Epidermal melanocyte (primary cell): ENCODE measurements at regions not wholly inside any gene's neighbourhood (a gene's known extent, or its start where the extent isn't known, plus 50 kb on each side); places are given as distances from the start of the nearest gene placed in this dataset.
A peak's percentile ranks its signal among the peaks of the same experiment; 100 is the strongest.

Experiments
- DNase-seq: peaks from one replicate; pipeline ENCODE4 v3.0.0; 2011; ENCODE audit warnings: low spot score; ENCODE audit not compliant: insufficient read length

DNA sequence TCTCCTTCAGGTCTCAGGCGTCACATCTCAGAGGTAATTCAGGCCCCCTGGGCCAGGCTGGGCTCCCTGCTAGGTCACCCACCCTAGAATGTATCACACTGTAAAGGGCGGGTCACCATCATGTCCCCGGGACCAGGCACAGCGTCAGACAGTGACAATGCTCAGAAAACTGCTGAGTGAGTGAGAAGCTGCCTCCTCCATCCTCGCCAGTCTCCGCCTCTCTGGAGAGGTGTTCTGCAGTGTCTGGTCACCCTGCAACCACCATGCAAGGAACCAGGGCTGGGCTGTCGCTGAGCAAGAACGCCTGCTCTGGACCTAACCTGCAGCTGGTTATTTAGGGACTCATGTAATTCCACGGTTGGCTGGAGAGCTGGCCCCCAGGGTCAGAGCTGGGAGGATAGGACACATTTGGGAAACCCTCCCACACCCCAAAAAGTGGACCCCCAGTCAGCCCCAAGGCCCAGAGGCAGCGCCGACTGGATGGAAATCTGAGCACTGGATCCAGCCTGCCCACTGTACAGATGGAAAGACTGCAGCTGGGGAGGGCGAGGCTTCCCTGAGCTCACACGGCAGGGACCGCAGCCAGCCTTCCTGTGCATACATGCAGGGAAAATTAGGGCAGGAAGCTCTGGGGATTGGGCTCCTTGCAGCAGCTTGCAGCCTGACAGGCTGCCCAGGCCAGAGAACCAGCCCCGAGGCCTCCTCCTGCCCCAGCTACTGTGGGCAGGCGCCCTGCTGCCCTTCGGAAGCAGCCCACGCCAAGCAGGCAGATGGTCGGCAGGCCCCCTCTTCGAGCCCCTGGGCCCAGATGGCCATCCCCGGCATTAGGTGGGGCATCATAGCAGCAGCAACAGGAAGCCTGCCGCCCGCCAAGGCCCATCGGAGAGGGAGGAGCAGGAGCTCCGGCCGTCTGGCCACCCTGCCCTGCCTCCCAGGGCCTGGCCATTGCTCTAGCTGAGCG is 105.4 kb upstream of the ZMIZ1 start:
- no peak for DNase-seq

DNA sequence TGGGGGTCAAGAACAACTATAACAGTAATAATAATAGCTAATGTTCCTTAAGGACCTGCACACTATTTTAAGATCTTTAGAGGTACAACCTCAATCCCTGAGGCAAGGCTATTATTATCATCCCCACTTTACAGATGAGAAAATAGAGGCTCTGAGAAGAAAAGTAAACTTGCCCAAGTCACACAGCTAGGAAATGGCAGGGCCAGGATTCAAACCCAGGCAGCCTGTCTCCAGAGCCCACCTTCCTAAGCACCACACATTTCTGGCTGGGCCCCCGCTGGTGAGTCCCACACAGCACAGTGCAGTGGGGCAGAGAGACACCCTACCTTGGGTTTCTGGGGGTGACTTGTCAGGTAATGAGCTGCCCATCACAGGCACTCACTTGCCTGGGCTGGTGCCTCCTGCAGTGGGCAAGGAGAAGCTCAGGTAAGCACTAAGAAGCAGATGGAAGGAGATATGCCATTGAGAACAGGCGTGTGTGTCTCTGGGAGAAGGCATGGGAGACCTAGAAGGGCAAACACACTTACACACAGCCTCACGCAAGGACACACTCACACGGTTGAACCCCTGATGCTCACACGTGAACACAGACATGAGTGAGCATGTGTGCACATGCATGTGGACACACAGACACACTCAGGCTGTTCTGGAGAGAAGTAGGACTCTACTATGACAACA is 104.4 kb upstream of the ZMIZ1 start:
- no peak for DNase-seq

GRCh38 chr10:78964952-78965633 is 103.7 kb upstream of the ZMIZ1 start:
- DNase-seq: peak; percentile 41

GRCh38 chr10:78966182-78966787 is 102.5 kb upstream of the ZMIZ1 start:
- no peak for DNase-seq

GRCh38 chr10:78966844-78967488 is 101.8 kb upstream of the ZMIZ1 start:
- DNase-seq: no peak

GRCh38 chr10:78968300-78968942 is 100.3 kb upstream of the ZMIZ1 start:
- DNase-seq: no peak

DNA sequence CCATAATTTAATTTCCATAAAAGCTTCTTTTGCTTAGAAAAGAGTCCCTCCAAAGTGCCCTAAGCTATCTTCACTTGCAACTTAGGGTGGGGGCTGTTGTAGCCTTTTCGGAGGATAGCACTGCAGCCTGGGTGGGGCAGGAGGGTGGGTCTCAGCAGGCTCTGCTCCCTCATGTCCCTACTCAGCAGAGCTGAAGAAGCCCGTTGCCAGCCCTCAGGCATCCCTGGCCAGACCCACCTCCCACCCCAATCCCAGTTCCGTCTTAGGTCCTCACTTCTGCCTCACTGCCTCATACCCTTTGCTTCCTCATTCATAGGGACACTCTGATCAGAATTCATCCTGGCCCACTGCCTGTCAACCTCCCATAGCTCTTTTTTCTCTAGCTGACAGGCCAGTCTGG is 99.8 kb upstream of the ZMIZ1 start:
- no peak for DNase-seq

DNA sequence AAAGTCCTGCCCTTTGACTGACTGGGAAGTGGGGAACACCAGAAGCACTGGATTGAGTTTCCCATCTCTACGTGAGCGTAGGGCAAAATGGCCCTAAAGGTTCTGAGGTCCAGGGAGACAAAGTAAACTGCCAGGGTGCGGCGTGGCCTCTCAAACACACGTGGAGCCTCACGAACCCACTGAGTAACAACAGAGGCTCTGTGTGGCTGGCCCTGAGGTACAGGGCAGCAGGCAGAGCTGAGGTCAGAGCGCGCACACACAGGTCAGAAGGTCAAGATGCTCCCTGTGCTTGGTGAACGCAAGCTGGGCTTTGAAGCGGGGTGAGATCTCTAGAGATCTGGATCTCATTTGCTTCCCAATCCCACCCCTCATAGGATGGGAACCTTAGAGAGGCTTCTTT is 99.0 kb upstream of the ZMIZ1 start:
- no peak for DNase-seq

DNA sequence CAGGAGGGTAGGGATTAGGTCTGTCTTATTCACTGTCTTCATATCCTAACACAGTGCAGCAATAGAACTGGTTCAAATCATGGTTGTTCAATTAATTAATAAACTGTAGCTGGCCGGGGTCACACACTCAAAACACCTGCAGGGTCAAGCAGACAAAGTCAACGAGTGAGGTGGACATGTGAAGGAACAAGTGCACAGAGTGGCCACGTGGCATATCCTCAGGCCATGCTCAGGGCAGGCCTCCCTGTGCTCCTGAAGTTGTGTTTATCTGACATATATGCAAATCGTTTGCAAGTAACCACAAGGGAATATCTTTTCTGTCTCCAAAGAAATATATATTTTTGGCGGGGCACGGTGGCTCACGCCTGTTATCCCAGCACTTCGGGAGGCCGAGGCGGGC is 98.5 kb upstream of the ZMIZ1 start:
- DNase-seq: no peak

DNA sequence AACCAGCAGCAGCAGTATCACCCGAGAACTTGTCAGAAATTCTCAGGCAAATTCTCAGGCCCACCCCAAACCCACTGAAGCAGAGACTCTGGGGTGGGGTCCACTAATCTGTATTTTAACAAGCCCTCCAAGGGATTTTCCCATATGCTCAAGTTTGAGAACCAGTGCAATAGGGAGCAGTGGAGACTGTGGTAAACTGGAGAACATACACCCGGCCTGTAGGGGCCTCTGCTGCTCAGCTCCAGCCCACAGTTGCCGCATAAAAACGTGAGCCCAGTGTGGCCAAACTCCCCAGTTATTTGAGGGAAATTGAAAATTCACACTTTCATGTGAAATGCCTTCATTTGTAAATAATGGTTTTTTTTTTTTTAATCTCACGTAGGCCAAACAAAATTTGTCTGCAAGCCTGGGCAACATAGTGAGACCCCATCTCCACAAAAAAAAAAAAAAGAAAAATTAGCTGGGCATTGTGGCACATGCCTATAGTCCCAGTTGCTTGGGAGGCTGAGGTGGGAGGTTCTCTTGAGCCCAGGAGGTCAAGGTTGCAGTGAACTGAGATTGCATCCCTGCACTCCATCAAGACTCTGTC is 97.6 kb upstream of the ZMIZ1 start:
- no peak for DNase-seq

GRCh38 chr10:78972160-78972946 is 96.4 kb upstream of the ZMIZ1 start:
- DNase-seq: no peak

GRCh38 chr10:78972947-78973900 is 95.5 kb upstream of the ZMIZ1 start:
- DNase-seq: peak; percentile 96

DNA sequence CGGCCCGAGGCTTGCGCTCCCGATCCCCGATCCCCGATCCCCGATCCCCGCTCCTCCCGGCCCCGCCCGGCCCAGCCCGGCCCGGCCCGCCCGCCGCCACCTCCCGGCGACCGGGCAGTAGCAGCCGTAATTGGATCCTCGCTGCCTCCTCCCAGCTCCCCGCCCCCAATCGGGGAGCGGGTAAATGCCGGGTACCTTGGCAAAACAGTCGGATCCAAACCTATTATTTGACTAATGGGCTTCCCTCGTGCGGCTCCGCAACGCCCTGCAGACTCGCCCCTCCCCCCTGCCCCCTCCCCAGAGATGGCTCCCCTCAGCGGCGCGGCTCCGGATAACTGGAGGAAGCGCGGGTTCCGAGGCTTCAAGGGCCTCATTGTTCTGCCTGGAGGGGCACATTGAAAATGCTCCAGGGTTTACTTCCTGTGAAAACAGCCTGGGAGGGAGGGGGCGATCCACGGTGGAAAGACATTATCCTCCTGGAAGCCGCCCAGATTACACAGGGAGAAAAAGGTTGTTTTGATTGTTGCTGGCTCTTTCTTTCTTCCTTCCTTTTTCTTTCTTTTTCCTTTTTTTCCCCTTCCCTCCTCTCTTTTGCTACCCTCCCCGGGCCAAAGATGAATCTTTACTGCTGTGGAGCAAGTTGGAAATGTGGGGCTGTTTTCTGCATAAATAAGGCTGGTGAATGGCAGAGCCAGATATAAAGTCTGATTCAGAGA is 94.7 kb upstream of the ZMIZ1 start:
- peak; percentile 67 for DNase-seq

DNA sequence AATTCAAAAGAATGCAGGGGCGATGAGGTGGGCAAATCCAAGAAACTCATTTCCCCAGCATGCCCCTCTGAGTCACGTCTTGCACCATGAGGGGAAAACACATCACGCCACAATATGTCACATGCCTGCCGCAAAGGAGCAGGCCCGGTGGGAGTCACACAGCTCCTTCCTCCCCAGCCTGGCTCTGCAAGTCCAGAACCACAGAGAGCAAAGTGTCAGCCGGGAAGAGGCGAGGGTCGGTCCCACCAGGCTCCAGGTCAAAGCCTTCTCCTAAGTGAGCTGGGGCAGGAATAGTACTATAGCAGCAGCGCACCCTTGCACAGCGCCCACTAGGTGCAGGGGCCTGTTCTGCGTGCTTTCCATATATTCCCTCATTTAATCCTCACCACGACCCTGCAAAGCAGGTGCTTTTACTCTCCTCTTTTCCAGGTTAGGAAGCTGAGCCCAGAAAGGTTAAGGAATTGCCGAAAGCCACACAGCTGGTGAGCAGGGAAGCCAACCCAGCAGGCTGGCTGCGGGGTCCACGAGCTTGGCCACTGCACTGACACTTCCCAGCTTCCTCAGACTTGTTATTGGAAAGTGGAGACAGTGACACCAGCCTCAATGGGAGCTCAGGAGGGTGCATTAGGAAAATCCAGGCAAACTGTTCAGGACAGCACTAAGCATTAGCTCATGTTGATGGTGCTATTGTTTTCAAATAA is 94.0 kb upstream of the ZMIZ1 start:
- peak; percentile 38 for DNase-seq

GRCh38 chr10:78975926-78976325 is 92.8 kb upstream of the ZMIZ1 start:
- no peak for DNase-seq

GRCh38 chr10:78976825-78977755 is 91.7 kb upstream of the ZMIZ1 start:
- DNase-seq: no peak
